Colonic mucosa (tissue), 4 donors: ENCODE measurements at regions not wholly inside any gene's neighbourhood (a gene's known extent, or its start where the extent isn't known, plus 50 kb on each side); places are given as distances from the start of the nearest gene placed in this dataset.

Experiments used
- DNase-seq: peaks from one replicate; pipeline ENCODE4 v3.0.0-alpha.2; 2020
- H3K27ac ChIP-seq: fragments of 200-600 bp; one replicate; pipeline ENCODE4 v1.8.0; 2021
- H3K27me3 ChIP-seq: fragments of 200-600 bp; one replicate; pipeline ENCODE4 v1.8.0; 2021
- H3K36me3 ChIP-seq: fragments of 200-600 bp; one replicate; pipeline ENCODE4 v1.8.0; 2021
- H3K4me1 ChIP-seq: fragments of 200-600 bp; one replicate; pipeline ENCODE4 v1.8.0; 2021; ENCODE audit warnings: mild to moderate bottlenecking
- H3K4me3 ChIP-seq: fragments of 200-600 bp; one replicate; pipeline ENCODE4 v1.8.0; 2021
- H3K9ac ChIP-seq, 2 donors: one replicate each; pipeline ENCODE4 v1.7.0; 2013; ENCODE audit warnings: control low read depth in 2 of 2, low read depth in 2 of 2, low read length in 2 of 2
- H3K9me3 ChIP-seq: fragments of 200-600 bp; one replicate; pipeline ENCODE4 v1.8.0; 2021
- CTCF ChIP-seq: fragments of 200-600 bp; IDR thresholded peaks from one replicate; pipeline ENCODE4 v1.8.0; 2022; ENCODE audit warnings: antibody characterized with exemption, mild to moderate bottlenecking
- intact Hi-C: fragments of 100-400 bp; cut with DNase I; formaldehyde crosslinking; loops from one replicate; pipeline ENCODE4 v1.14.1; 2022
- donor health status: healthy.
- donor health status: DM: no; HTN: no; CAD: no.
- donor health status: DM: no; HTN: no; CAD: no.

GRCh38 chr2:183993052-183993451 is 605.3 kb upstream of the ZNF804A start:
- DNase-seq: peak; percentile 38
- intact Hi-C loops: no loop called here
- H3K27ac ChIP-seq: no peak overlapping the region
- TF ChIP-seq CTCF: no peak
- peaks cover 5% of the 10 kb centered on the region for H3K4me1 ChIP-seq
- no peaks in the 10 kb centered on the region for H3K9me3 ChIP-seq
- H3K36me3 ChIP-seq: no peaks in the 10 kb centered on the region
- H3K4me3 ChIP-seq: no peak overlapping the region
- H3K9ac ChIP-seq: no peak overlapping the region
- no peaks in the 10 kb centered on the region for H3K27me3 ChIP-seq

GRCh38 chr2:183995632-183996031 is 602.7 kb upstream of the ZNF804A start:
- Histone ChIP-seq H3K27me3 (no peaks in the 10 kb centered on the region), H3K36me3 (no peaks in the 10 kb centered on the region), H3K9me3 (no peaks in the 10 kb centered on the region), H3K27ac (no peak overlapping the region), H3K4me1 (peaks cover 5% of the 10 kb centered on the region), H3K4me3 (no peak overlapping the region), H3K9ac (no peak overlapping the region)
- intact Hi-C loops: no loop called here
- DNase-seq: no peak
- TF ChIP-seq CTCF: no peak

GRCh38 chr2:183996825-183997793 is 601.2 kb upstream of the ZNF804A start:
- intact Hi-C loops: no loop called here

GRCh38 chr2:183998041-183998796 is 600.1 kb upstream of the ZNF804A start:
- Histone ChIP-seq H3K9ac (no peak overlapping the region), H3K4me1 (no peaks in the 10 kb centered on the region), H3K27ac (peak overlapping the region; percentile 39), H3K27me3 (no peaks in the 10 kb centered on the region), H3K4me3 (no peak overlapping the region), H3K36me3 (no peaks in the 10 kb centered on the region), H3K9me3 (no peaks in the 10 kb centered on the region)
- TF ChIP-seq CTCF: no peak
- intact Hi-C loops: no loop called here
- no peak for DNase-seq

More at GRCh38 chr2:183996825-183997793, 601.2 kb upstream of the ZNF804A start:
- no peaks in the 10 kb centered on the region for H3K27me3 ChIP-seq
- peak; percentile 40 for DNase-seq
- no peak overlapping the region for H3K9ac ChIP-seq
- no peaks in the 10 kb centered on the region for H3K9me3 ChIP-seq
- H3K36me3 ChIP-seq: no peaks in the 10 kb centered on the region
- no peak for TF ChIP-seq CTCF
- peaks cover 5% of the 10 kb centered on the region for H3K4me1 ChIP-seq
- no peak overlapping the region for H3K27ac ChIP-seq
- no peak overlapping the region for H3K4me3 ChIP-seq

GRCh38 chr2:183998797-183999190 is 599.5 kb upstream of the ZNF804A start:
- no peaks in the 10 kb centered on the region for H3K4me1 ChIP-seq
- H3K4me3 ChIP-seq: no peak overlapping the region
- H3K27me3 ChIP-seq: no peaks in the 10 kb centered on the region
- intact Hi-C loops: no loop called here
- TF ChIP-seq CTCF: no peak
- no peak for DNase-seq
- H3K27ac ChIP-seq: peak overlapping the region; percentile 39
- H3K9ac ChIP-seq: no peak overlapping the region
- H3K9me3 ChIP-seq: no peaks in the 10 kb centered on the region
- no peaks in the 10 kb centered on the region for H3K36me3 ChIP-seq
